ENCODE measurements at regions not wholly inside any gene's neighbourhood (a gene's known extent, or its start where the extent isn't known, plus 50 kb on each side); places are given as distances from the start of the nearest gene placed in this dataset.

DNA sequence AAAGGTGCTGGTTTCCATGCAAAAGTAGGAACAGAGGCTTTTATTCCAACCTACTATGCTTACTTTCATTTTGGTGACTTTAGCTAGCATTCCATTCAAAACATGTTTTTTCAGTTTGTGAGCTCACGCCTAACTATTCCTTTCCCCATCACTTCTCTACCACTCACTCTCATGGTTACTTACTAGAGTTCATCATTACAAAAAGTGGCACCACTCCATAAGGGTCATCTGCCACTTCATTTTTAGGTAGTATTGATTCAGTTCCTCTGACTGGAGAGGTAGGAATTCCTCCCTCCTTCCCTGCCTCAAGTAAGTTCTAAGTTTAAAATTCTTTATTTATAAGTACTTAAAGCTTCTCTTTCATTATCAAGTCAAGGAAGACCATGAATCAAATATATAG, 543.1 kb downstream of the HTR7 start:
- in situ Hi-C loops (cut with HindIII; ENCODE audit: extremely low pct_ligation_motif_present, low pct_unique_long_range_greater_than_20kb) = loop anchor here (25.0 kb wide), 1 partner anchor 527 kb away; no protein-coding TSS in a partner anchor
- FAIRE-seq = no peak
- no peak for DNase-seq (ENCODE audit: low spot score)
- Histone ChIP-seq H2AFZ (ENCODE audit: low read length) (no peak overlapping the region), H3K27ac (ENCODE audit: extremely low read length, insufficient read depth, low read length) (no peak overlapping the region), H4K20me1 (ENCODE audit: insufficient read depth, low read length) (no peaks in the 10 kb centered on the region), H3K4me3 (replicated peaks in 1 of 3; ENCODE audit: insufficient read depth in 1 of 3, low read depth in 2 of 3, low read length in 3 of 3) (no peak overlapping the region), H3K79me2 (ENCODE audit: insufficient read depth, low read length) (no peaks in the 10 kb centered on the region), H3K4me1 (ENCODE audit: insufficient read depth, low read length) (no peaks in the 10 kb centered on the region), H3K9ac (ENCODE audit: insufficient read depth, low read depth, low read length) (no peak overlapping the region), H3K27me3 (ENCODE audit: control insufficient read depth in 1 of 2, insufficient read depth in 2 of 2, low read length in 2 of 2) (no peaks in the 10 kb centered on the region), H3K9me3 (ENCODE audit: low read length) (no peaks in the 10 kb centered on the region), H3K4me2 (ENCODE audit: low read depth, low read length) (no peak overlapping the region), H3K36me3 (replicated peaks in 1 of 2; ENCODE audit: control insufficient read depth in 1 of 2, insufficient read depth in 2 of 2, low read length in 2 of 2) (no peaks in the 10 kb centered on the region)
- POLR2A ChIA-PET = no interaction called here
- no TSS peak for BruUV-seq (replicated peaks)
- intact Hi-C loops (cut with micrococcal nuclease; ENCODE audit: unreplicated experiment) = no loop called here
- 11% methylated on average over 1 of the region's 1 CpG for WGBS (ENCODE audit: low lambda C conversion rate)
- CTCF ChIA-PET (ENCODE audit: low intra/inter-chr PET ratio, low total read pairs) = no interaction called here
- no peak for ATAC-seq
- no peak for TF ChIP-seq ZNF446 (CRISPR knock-in tag; IDR thresholded peaks at IDR 0.05)
- TF ChIP-seq, protein P1, sequence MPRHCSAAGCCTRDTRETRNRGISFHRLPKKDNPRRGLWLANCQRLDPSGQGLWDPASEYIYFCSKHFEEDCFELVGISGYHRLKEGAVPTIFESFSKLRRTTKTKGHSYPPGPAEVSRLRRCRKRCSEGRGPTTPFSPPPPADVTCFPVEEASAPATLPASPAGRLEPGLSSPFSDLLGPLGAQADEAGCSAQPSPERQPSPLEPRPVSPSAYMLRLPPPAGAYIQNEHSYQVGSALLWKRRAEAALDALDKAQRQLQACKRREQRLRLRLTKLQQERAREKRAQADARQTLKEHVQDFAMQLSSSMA (CRISPR knock-in tag; IDR thresholded peaks at IDR 0.05) = no peak
- TF ChIP-seq, protein P2, sequence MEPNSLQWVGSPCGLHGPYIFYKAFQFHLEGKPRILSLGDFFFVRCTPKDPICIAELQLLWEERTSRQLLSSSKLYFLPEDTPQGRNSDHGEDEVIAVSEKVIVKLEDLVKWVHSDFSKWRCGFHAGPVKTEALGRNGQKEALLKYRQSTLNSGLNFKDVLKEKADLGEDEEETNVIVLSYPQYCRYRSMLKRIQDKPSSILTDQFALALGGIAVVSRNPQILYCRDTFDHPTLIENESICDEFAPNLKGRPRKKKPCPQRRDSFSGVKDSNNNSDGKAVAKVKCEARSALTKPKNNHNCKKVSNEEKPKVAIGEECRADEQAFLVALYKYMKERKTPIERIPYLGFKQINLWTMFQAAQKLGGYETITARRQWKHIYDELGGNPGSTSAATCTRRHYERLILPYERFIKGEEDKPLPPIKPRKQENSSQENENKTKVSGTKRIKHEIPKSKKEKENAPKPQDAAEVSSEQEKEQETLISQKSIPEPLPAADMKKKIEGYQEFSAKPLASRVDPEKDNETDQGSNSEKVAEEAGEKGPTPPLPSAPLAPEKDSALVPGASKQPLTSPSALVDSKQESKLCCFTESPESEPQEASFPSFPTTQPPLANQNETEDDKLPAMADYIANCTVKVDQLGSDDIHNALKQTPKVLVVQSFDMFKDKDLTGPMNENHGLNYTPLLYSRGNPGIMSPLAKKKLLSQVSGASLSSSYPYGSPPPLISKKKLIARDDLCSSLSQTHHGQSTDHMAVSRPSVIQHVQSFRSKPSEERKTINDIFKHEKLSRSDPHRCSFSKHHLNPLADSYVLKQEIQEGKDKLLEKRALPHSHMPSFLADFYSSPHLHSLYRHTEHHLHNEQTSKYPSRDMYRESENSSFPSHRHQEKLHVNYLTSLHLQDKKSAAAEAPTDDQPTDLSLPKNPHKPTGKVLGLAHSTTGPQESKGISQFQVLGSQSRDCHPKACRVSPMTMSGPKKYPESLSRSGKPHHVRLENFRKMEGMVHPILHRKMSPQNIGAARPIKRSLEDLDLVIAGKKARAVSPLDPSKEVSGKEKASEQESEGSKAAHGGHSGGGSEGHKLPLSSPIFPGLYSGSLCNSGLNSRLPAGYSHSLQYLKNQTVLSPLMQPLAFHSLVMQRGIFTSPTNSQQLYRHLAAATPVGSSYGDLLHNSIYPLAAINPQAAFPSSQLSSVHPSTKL (CRISPR knock-in tag; IDR thresholded peaks at IDR 0.05) = no peak
- TF ChIP-seq KDM4B (CRISPR knock-in tag; IDR thresholded peaks at IDR 0.05) = no peak
- no peak for TF ChIP-seq ZNF75D (CRISPR knock-in tag; IDR thresholded peaks at IDR 0.05; ENCODE audit: borderline replicate concordance)
- TF ChIP-seq, protein P3, sequence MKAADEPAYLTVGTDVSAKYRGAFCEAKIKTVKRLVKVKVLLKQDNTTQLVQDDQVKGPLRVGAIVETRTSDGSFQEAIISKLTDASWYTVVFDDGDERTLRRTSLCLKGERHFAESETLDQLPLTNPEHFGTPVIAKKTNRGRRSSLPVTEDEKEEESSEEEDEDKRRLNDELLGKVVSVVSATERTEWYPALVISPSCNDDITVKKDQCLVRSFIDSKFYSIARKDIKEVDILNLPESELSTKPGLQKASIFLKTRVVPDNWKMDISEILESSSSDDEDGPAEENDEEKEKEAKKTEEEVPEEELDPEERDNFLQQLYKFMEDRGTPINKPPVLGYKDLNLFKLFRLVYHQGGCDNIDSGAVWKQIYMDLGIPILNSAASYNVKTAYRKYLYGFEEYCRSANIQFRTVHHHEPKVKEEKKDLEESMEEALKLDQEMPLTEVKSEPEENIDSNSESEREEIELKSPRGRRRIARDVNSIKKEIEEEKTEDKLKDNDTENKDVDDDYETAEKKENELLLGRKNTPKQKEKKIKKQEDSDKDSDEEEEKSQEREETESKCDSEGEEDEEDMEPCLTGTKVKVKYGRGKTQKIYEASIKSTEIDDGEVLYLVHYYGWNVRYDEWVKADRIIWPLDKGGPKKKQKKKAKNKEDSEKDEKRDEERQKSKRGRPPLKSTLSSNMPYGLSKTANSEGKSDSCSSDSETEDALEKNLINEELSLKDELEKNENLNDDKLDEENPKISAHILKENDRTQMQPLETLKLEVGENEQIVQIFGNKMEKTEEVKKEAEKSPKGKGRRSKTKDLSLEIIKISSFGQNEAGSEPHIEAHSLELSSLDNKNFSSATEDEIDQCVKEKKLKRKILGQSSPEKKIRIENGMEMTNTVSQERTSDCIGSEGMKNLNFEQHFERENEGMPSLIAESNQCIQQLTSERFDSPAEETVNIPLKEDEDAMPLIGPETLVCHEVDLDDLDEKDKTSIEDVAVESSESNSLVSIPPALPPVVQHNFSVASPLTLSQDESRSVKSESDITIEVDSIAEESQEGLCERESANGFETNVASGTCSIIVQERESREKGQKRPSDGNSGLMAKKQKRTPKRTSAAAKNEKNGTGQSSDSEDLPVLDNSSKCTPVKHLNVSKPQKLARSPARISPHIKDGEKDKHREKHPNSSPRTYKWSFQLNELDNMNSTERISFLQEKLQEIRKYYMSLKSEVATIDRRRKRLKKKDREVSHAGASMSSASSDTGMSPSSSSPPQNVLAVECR (CRISPR knock-in tag; IDR thresholded peaks at IDR 0.05; ENCODE audit: borderline replicate concordance) = no peak
- TF ChIP-seq ZNF737 (CRISPR knock-in tag; IDR thresholded peaks at IDR 0.05; ENCODE audit: borderline replicate concordance) = no peak
- no peak for TF ChIP-seq NKX3-1 (CRISPR knock-in tag; IDR thresholded peaks at IDR 0.05)
- TF ChIP-seq, protein P4, sequence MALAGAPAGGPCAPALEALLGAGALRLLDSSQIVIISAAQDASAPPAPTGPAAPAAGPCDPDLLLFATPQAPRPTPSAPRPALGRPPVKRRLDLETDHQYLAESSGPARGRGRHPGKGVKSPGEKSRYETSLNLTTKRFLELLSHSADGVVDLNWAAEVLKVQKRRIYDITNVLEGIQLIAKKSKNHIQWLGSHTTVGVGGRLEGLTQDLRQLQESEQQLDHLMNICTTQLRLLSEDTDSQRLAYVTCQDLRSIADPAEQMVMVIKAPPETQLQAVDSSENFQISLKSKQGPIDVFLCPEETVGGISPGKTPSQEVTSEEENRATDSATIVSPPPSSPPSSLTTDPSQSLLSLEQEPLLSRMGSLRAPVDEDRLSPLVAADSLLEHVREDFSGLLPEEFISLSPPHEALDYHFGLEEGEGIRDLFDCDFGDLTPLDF (CRISPR knock-in tag; IDR thresholded peaks at IDR 0.05) = no peak
- TF ChIP-seq ZNF432 (CRISPR knock-in tag; IDR thresholded peaks at IDR 0.05; ENCODE audit: borderline replicate concordance) = no peak
- TF ChIP-seq DPF2 (CRISPR knock-in tag; IDR thresholded peaks at IDR 0.05; ENCODE audit: borderline replicate concordance, low read depth) = no peak
- TF ChIP-seq, protein P5, sequence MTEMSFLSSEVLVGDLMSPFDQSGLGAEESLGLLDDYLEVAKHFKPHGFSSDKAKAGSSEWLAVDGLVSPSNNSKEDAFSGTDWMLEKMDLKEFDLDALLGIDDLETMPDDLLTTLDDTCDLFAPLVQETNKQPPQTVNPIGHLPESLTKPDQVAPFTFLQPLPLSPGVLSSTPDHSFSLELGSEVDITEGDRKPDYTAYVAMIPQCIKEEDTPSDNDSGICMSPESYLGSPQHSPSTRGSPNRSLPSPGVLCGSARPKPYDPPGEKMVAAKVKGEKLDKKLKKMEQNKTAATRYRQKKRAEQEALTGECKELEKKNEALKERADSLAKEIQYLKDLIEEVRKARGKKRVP (CRISPR knock-in tag; IDR thresholded peaks at IDR 0.05) = no peak
- TF ChIP-seq RARG (CRISPR knock-in tag; IDR thresholded peaks at IDR 0.05; ENCODE audit: low read depth) = no peak
- no peak for TF ChIP-seq SRY (CRISPR knock-in tag; IDR thresholded peaks at IDR 0.05)

Data from HepG2 (cell line).